OCI-LY1 (cell line): ENCODE measurements at regions not wholly inside any gene's neighbourhood (a gene's known extent, or its start where the extent isn't known, plus 50 kb on each side); places are given as distances from the start of the nearest gene placed in this dataset.
"Not testable (repeated sequence)": the region's sequence is repeated elsewhere in the genome, so short reads cannot be mapped to it uniquely, and the experiment has no call there.

Source experiments
- H2AFZ ChIP-seq: fragments of 200-600 bp; sonication (generic), shearing (Covaris generic); 2 replicates; pipeline ENCODE4 v1.6.0; 2014; ENCODE audit warnings: antibody characterized with exemption, mild to moderate bottlenecking, low read length
- H3F3A ChIP-seq: fragments of 200-600 bp; sonication (generic), shearing (Covaris generic); 2 replicates; pipeline ENCODE4 v1.6.0; 2014; ENCODE audit warnings: mild to moderate bottlenecking, antibody characterized with exemption, low read length, moderate library complexity; ENCODE audit not compliant: insufficient read depth
- H3K27ac ChIP-seq: fragments of 200-600 bp; sonication (generic); 2 replicates; pipeline ENCODE4 v1.5.1; 2014; ENCODE audit warnings: low read length, mixed run types, mild to moderate bottlenecking, low read depth; ENCODE audit not compliant: poor library complexity, severe bottlenecking
- H3K27me3 ChIP-seq: fragments of 200-600 bp; sonication (generic); 2 replicates; pipeline ENCODE4 v1.6.0; 2014; ENCODE audit warnings: antibody characterized with exemption, mild to moderate bottlenecking, low read length, moderate library complexity; ENCODE audit not compliant: insufficient read depth
- H3K36me3 ChIP-seq: fragments of 200-600 bp; sonication (generic); 2 replicates; pipeline ENCODE4 v1.6.1; 2014; ENCODE audit warnings: mild to moderate bottlenecking, antibody characterized with exemption, low read length, moderate library complexity, mixed read lengths; ENCODE audit not compliant: insufficient read depth
- H3K4me1 ChIP-seq: fragments of 200-600 bp; sonication (generic); 2 replicates; pipeline ENCODE4 v1.5.1; 2014; ENCODE audit warnings: mild to moderate bottlenecking, low read length, moderate library complexity; ENCODE audit not compliant: insufficient read depth, severe bottlenecking
- H3K4me2 ChIP-seq: fragments of 200-600 bp; sonication (generic), shearing (Covaris generic); 2 replicates; pipeline ENCODE4 v1.6.1; 2014; ENCODE audit warnings: low read length
- H3K4me3 ChIP-seq: fragments of 200-600 bp; sonication (generic); 2 replicates; pipeline ENCODE4 v1.5.1; 2014; ENCODE audit warnings: low read length, low read depth, mild to moderate bottlenecking, mixed read lengths; ENCODE audit not compliant: poor library complexity, severe bottlenecking
- H3K79me2 ChIP-seq: fragments of 200-600 bp; shearing (Covaris generic); 2 replicates; pipeline ENCODE4 v1.6.1; 2016; ENCODE audit warnings: mixed run types, low read length, mixed read lengths; ENCODE audit not compliant: insufficient read depth
- H3K9ac ChIP-seq: fragments of 200-600 bp; sonication (generic), shearing (Covaris generic); 2 replicates; pipeline ENCODE4 v1.6.1; 2014; ENCODE audit warnings: mild to moderate bottlenecking, low read length, mixed read lengths
- H3K9me2 ChIP-seq: fragments of 200-600 bp; sonication (generic), shearing (Covaris generic); 2 replicates; pipeline ENCODE4 v1.6.1; 2014; ENCODE audit warnings: low read depth, mild to moderate bottlenecking, low read length, mixed read lengths
- H3K9me3 ChIP-seq: fragments of 200-600 bp; shearing (Covaris generic); 2 replicates; pipeline ENCODE4 v1.6.1; 2014; ENCODE audit warnings: low read length, mixed read lengths
- H4K20me1 ChIP-seq: fragments of 200-600 bp; sonication (generic), shearing (Covaris generic); 2 replicates; pipeline ENCODE4 v1.6.0; 2016; ENCODE audit warnings: mild to moderate bottlenecking, low read length; ENCODE audit not compliant: insufficient read depth
- CTCF ChIP-seq: fragments of 200-600 bp; sonication (generic), shearing (Covaris generic); IDR thresholded peaks from 2 replicates; pipeline ENCODE4 v1.5.1; 2017; ENCODE audit warnings: mild to moderate bottlenecking, antibody characterized with exemption, low read length, moderate library complexity, mixed read lengths
- EZH2 ChIP-seq: fragments of 200-600 bp; sonication (generic), shearing (Covaris generic); IDR thresholded peaks from 2 replicates; pipeline ENCODE4 v1.8.0; 2017; ENCODE audit warnings: borderline replicate concordance, mixed run types, mild to moderate bottlenecking, antibody characterized with exemption, low read length, moderate library complexity, mixed read lengths

DNA sequence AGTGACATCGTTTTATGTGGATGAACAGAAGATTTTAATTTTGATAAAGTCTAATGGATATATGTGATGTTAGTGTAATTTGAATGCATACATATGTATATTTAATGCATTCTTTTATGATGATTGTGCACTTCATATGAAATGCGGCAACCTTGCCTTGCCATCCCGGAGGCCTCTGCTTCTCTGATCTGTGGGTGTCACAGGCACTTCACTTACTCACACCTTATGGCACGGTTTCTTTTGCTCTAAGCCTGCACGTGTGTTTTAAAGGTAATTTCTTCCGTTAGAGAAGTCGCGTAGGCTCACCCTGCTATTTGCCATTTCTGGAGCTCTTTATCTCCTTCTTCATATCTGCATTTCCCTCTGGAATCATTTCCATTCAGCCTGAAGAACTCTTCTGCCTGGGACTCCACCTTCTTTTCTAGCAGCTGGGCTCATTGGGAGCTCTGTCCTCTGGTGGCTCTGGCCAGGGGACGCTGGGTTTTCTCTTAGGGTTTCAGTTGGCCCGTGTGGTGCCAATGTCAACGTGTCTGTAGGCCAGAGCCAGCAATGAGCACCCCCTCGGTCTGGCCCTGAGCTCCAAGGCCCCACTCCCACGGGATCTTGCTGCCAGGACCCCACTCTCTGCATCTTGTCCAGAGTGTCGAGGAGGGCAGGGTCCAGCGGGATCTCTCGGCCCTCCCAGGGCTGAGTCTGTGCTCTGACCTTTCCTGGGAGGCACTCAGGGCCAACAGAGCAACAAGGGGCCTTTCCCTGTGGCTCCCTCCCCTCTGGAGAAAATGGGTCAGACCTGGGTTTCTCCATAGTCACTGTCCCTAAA lies 97.3 kb downstream of the RTP5 start:
- Histone ChIP-seq H3K27ac (no peak overlapping the region), H3K36me3 (no peaks in the 10 kb centered on the region), H3F3A (no peaks in the 10 kb centered on the region), H2AFZ (no peak overlapping the region), H3K4me1 (peaks cover 7% of the 10 kb centered on the region), H3K9ac (no peak overlapping the region), H3K27me3 (no peaks in the 10 kb centered on the region), H4K20me1 (no peaks in the 10 kb centered on the region), H3K4me2 (no peak overlapping the region), H3K4me3 (no peak overlapping the region), H3K9me3 (no peaks in the 10 kb centered on the region), H3K79me2 (no peaks in the 10 kb centered on the region), H3K9me2 (no peaks in the 10 kb centered on the region)
- no peak for TF ChIP-seq CTCF
- TF ChIP-seq EZH2: no peak

DNA sequence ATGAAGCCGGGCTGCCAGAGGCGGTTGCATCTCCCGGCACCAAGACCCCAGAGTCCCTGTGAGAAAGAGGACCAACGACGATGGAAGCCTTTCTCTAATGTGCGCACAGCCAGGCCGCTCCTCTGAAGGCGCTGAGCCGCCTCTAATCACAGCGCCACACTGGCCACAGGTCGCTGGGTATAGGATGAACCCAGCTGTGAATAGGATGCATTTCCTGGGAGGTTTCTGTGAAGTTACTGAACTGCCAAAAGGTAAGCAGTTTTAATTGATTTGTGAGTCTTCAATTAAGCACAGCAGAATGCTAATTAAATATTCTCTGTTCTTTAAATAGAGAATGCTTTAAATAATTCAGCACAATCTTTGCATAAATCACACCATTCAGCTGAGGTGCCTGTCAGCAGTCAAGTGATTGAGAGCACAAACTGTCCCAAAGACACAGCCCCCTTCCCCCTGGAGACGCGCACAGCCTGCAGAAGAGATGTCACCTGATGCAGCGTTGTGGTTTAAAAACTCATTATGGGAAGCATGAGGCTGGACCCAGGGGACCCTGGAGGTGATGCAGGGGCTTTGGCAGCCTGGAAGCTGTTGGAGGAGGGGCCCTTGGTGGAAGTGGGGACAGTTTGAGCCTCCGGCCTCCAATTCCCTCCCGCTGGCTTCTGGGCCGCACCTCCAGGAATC lies 98.1 kb downstream of the RTP5 start:
- no peak for TF ChIP-seq CTCF
- TF ChIP-seq EZH2: no peak
- Histone ChIP-seq H3K4me1 (peaks cover 7% of the 10 kb centered on the region), H3K36me3 (no peaks in the 10 kb centered on the region), H3K4me3 (no peak overlapping the region), H4K20me1 (no peaks in the 10 kb centered on the region), H3K79me2 (no peaks in the 10 kb centered on the region), H3K4me2 (no peak overlapping the region), H2AFZ (no peak overlapping the region), H3K27ac (no peak overlapping the region), H3F3A (no peaks in the 10 kb centered on the region), H3K27me3 (no peaks in the 10 kb centered on the region), H3K9ac (no peak overlapping the region), H3K9me3 (no peaks in the 10 kb centered on the region), H3K9me2 (no peaks in the 10 kb centered on the region)

DNA sequence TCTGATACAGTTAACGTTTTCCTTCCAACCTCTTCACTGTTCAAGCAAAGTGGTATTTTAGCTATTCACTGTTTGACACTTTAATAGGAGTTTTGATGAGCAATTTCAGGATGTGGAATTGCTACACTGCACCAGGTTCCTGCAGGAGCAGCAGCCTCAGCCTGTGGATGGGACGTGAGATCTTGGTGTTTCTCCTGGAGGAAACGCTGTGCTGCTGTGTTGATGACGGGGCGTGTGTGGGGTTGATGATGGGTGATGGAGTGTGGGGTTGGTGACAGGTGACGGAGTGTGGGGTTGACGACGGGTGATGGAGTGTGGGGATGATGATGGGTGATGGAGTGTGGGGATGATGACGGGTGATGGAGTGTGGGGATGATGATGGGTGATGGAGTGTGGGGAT lies 98.9 kb downstream of the RTP5 start:
- peaks cover 7% of the 10 kb centered on the region for H3K4me1 ChIP-seq
- no peaks in the 10 kb centered on the region for H3K9me2 ChIP-seq
- TF ChIP-seq EZH2 (no peak), CTCF (no peak)
- H2AFZ ChIP-seq: no peak overlapping the region
- no peak overlapping the region for H3K4me3 ChIP-seq
- no peaks in the 10 kb centered on the region for H4K20me1 ChIP-seq
- no peaks in the 10 kb centered on the region for H3K9me3 ChIP-seq
- no peaks in the 10 kb centered on the region for H3F3A ChIP-seq
- H3K4me2 ChIP-seq: no peak overlapping the region
- no peaks in the 10 kb centered on the region for H3K27me3 ChIP-seq
- H3K36me3 ChIP-seq: no peaks in the 10 kb centered on the region
- no peak overlapping the region for H3K27ac ChIP-seq
- H3K79me2 ChIP-seq: no peaks in the 10 kb centered on the region
- H3K9ac ChIP-seq: no peak overlapping the region

GRCh38 chr2:241969182-241969581 lies 99.7 kb downstream of the RTP5 start:
- H3K4me1 ChIP-seq, H3K9ac ChIP-seq, H3F3A ChIP-seq, H3K27ac ChIP-seq, H3K36me3 ChIP-seq, H2AFZ ChIP-seq, H3K27me3 ChIP-seq, H4K20me1 ChIP-seq, H3K4me2 ChIP-seq, H3K9me3 ChIP-seq, H3K4me3 ChIP-seq, H3K9me2 ChIP-seq, H3K79me2 ChIP-seq: not testable (repeated sequence)
